ENCODE measurements at regions not wholly inside any gene's neighbourhood (a gene's known extent, or its start where the extent isn't known, plus 50 kb on each side); places are given as distances from the start of the nearest gene placed in this dataset.

DNA sequence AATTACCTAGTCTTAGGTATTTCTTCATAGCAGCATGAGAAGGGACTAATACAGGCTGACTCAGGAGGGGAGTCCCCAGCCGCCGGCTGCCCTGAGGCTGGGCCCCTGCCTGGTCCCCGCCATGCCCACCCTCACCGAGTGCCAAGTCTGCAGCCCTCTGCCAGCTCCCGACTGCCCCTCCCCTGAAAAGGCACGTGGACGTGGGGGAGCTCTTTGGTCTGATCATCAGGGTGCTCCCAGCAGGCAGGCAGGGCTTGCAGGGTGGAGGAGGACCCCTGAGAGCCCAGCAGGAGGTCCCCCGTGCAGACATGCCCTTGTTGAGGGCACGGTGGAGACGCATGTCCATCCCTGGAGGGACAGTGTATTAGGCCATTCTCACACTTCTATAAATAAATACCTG lies 110.9 kb downstream of the UNCX start:
- no peak for DNase-seq (ENCODE audit: low read depth)
- TF ChIP-seq CTCF (IDR thresholded peaks at IDR 0.05; ENCODE audit: low read depth, low read length, missing control alignments), result no peak
- H3K4me3 ChIP-seq (ENCODE audit: low read depth, low read length), result no peak overlapping the region

DNA sequence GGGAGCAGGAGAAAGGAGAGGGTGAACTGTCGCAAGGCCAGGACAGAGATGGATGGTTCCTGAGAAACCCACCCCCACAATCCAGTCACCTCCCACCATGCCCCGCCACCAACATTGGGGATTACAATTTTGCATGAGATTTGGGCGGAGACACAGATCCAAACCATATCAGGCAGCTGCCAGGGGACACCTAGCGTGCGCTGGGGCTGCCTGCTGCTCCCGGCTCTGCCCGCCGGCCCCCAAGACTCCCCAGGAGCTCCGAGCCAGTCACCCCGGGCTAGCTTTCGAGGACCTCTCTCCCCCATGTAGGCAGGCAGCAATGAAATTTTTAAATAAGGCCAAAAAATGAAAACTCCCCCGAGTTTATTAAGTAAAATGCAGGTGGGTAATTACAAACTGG lies 111.7 kb downstream of the UNCX start:
- no peak for DNase-seq (ENCODE audit: low read depth)
- H3K4me3 ChIP-seq (ENCODE audit: low read depth, low read length), result no peak overlapping the region
- no peak for TF ChIP-seq CTCF (IDR thresholded peaks at IDR 0.05; ENCODE audit: low read depth, low read length, missing control alignments)

DNA sequence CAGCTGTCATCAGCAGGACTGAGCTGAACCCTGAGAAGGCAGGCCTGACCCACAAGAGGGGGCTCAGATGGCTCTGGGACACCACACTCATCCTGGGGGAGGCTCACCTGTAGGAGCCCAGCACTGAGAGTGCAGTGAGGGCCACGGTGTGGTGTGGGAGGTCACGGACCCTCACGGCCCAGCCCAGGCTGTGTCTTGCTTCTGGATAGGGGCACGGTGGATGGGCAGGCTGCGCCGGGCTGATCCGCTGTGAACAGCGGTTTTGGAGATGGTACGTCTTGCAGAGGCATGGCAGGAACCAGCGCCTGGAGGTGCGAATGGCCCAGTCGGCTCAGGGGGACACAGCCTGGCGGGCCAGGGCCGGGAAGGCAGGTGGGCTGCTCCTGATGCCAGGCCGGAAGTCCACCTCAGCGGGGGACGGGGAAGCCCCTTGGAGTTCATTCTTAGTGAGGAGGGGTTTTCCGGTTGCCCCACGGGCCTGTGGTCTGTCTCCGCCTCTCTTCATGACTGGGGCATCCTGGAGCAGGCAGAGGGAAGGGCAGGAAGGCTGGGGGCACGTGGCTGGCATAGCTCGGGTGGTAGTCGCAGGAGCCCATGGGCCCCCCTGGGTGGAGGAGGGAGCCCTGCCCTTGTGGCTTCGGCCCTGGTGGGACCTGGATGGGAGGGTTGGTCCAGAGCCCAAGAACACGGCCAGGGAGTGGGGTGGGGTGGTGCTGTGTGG lies 112.5 kb downstream of the UNCX start:
- DNase-seq (ENCODE audit: low read depth), result no peak
- H3K4me3 ChIP-seq (ENCODE audit: low read depth, low read length), result no peak overlapping the region
- no peak for TF ChIP-seq CTCF (IDR thresholded peaks at IDR 0.05; ENCODE audit: low read depth, low read length, missing control alignments)

- H3K4me3 ChIP-seq (ENCODE audit: low read depth, low read length), result no peak overlapping the region
- DNase-seq (ENCODE audit: low read depth), result no peak
- no peak for TF ChIP-seq CTCF (IDR thresholded peaks at IDR 0.05; ENCODE audit: low read depth, low read length, missing control alignments)
Measured at GRCh38 chr7:1345796-1346755, 113.2 kb downstream of the MICALL2 start.

GRCh38 chr7:1346851-1347250 lies 112.4 kb downstream of the MICALL2 start:
- no peak for DNase-seq (ENCODE audit: low read depth)
- H3K4me3 ChIP-seq (ENCODE audit: low read depth, low read length), result no peak overlapping the region

More at GRCh38 chr7:1346851-1347250, 112.4 kb downstream of the MICALL2 start:
- no peak for TF ChIP-seq CTCF (IDR thresholded peaks at IDR 0.05; ENCODE audit: low read depth, low read length, missing control alignments)
